GM18858 (cell line): ENCODE measurements at regions not wholly inside any gene's neighbourhood (a gene's known extent, or its start where the extent isn't known, plus 50 kb on each side); places are given as distances from the start of the nearest gene placed in this dataset.

Source experiments
- ATAC-seq: cut with Tn5 transposase; IDR thresholded peaks from one replicate; pipeline ENCODE4 v1.9.1; 2021; ENCODE audit not compliant: unreplicated experiment

DNA sequence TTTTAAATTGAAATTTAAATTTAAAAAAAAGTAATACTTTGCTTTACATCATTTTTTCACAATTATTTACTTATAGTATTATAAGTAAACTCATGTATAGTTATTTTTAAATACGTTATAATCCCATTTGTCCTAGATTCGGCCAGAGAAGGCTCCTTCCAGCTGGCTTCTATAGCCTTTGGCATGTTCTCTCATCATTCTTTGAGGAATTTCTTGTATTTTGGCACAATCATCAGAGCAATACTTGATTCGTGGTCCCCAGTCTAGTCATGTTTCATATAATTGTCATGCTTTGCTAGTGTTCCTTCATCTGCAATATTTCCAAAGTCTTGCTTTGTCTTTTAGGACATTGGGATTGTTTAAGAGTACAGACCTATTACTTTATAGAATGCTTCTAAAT is 1037.9 kb upstream of the AGA start:
- no peak for ATAC-seq

DNA sequence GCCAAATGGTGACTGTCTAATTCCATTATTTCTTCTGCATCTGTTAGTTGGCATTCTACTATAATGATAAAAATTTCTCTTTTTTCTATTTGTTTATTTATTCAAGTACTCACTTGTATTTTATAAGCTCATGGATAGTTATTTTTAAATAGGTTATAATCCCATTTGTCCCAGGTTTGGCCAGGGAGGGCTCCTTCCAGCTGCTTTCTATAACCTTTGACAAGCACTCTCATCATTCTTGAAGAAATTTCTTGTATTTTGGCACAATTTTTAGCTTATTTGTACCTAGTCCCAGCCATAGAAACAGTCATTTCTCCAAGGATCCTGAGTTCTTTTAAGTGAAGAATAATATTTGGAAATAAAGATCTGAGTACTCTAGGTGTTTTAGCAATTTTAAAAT is 1038.6 kb upstream of the AGA start:
- no peak for ATAC-seq

DNA sequence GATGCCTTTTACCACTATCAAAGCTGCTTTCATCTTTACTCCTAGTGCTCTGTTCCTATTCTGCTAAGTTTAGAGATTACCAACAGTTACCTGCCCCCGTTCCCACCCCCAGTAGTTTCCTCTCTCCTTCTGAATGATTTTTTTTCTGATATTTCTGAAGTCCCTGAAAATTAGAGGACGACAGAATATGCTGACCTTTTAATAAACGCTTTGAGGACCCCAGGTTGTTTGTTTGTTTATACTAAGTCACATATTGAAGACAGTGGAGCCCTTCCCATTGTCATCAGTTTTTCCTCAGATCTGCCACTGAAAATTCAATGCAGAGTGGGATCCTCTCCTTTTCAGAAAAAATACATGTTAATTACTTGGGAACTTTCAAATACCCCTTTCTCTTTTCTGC is 1039.3 kb upstream of the AGA start:
- ATAC-seq, result no peak

DNA sequence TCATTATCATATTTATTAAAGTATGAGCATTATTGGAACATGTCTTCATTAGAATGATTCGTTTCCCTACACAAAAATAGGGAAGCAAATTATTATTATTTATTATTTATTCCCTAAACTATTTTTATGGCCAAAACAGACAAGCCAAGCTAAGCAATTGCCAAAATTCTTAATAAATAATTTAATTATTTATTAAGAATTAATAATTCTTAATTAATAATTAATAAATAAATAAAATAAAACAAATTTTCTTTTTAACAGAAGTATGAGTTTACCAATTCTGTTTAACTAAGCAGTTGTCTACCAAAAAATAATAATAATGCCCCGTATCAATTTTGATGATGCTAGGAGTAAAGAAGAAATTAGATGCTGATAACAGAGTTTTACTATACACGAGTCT is 1080.8 kb upstream of the AGA start:
- ATAC-seq, result no peak

DNA sequence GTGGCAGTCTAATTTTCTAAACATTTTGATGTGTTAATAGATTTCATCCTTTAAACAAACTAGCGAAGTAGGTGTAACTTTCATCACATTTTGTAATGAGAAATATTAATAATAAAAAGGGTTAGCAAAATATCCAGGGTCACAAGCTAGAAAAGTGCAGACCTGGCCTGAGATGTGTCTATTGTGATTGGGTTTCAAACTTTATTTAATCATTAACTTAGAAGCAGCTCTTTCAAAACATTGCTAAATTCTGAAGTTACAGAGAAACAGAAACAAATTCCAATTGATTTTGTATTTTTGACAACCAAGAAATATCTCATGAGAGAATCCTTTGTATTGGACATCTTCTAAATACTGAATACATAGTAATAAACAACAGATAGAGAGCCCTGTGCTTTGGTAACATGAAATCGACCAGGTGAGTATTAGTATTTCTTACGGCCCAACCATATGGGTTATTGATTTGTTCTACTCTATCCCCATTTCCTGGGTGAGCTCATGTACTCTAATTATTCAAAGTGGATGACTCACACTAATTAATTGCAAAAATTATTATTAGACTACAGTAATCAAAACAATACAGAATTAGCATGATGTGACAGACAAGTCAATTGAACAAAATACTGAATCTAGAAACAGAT is 1093.8 kb upstream of the AGA start:
- no peak for ATAC-seq

DNA sequence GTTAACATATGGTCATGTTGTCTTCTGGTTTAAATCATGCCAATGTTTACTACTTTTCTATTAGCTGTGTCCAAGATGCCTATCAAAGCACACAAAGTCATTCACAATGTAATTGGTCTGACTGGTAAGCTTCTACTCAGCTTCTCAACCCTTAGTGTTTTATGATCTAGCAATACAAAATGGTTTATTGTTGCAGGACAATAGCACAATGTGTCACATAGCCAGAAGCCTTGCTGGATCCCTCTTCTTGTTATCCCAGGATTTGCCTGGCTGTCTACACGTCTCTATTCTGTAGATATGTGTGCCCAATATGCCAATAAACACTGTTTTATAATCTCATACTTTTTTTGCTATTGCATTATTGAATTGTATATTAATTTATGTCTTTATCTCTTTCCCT is 1111.0 kb upstream of the AGA start:
- ATAC-seq, result no peak

DNA sequence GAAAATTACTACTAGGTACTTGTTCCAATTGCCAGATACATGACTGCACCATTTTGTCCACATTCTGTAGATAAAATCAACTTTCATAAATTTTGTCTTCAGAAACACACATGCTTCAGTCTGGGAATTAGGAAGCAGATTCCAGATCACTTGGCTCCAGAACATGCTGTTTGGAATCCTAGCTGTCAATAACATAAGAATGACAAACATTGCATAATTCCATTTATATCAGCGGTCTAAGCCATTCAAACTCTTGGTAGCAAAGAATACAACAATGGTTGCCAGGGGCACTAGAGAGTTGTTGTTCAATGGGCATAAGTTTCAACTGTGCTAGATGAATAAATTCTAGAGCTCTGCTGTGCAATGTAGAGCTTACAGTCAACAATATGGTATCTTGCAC is 1112.1 kb upstream of the AGA start:
- ATAC-seq, result no peak

DNA sequence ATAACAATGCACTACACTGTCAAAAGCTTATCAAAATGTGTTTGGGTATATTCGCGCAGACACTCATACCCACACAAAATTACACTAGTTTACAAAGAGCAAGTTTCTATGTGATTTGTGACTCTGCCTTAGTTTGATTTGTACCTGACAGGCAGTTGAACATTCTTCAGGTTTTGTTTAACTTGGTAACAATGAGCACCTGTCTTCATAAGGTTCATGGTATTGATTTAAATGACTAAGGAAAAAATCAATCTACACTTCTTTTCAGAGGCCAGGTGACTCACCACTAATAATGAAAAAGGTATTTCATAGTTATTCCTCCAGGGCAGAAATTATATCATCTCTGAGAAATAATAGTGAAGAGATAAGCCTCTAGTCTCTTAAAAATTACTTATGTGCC is 1114.6 kb upstream of the AGA start:
- no peak for ATAC-seq

DNA sequence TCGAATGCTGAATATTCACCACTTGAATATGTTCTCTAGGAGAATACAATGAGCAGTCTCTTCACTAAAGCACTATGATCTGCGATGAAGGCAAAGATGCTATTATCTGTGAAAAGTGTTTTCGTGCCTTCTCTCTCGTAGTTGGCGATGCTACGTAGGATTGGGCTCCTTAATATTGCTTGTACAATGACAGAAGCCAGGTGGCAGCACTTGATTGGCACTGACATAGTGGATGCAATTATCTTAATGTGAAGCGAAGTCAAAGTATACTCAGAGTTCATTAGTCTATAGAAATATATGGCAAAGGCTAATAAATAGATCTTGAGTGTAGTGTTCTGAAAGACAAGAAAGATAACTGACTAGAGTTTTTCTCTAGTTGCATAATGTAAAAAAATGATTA is 1135.7 kb upstream of the AGA start:
- ATAC-seq, result no peak

DNA sequence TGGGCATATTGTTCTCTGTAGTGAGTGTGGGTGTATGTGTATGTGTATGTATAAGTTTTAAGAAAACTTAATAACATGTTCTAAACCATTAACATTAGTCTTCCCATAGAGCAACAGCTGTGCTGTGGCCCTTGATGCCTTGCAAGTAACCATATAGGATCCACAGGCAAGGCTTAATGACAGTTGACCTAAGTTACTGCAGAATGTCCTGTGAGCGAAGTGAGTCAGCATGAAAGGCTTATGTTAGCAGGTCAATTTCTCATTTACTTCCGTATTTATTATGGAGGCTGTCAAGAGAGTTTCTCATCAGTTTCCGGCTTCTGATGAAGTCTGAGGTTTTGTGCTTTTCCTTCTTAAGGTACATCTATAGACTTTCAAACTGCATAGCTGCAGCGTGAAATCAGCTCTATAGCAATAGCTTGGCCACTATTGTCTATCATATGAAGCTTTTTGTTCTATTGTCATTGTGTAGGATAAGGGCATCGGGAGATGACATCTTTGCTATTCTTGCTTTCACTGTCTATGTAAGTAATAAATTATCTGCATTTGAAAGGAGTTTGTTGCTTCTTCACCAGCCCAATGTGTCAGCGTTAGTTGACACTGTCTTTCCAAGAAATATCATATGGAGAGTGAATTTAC is 1153.4 kb upstream of the AGA start:
- no peak for ATAC-seq

DNA sequence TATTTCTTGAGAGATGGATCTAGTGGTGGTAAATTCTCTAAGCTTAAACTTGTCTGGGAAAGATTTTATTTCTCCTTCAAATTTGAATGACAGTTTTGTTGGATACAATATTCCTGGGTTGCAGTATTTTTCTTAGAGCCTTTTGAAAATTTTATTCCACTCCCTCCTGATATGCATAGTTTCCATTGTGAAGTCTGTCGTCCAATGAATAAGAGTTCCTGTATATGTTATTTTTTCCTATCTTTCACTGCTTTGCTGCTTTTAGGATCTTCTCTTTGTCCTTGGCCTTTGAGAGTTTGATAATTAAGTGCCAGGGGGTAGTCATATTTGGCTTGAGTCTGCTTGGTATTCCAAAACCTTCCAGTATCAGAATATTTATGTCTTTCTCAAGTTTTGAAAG is 1156.4 kb upstream of the AGA start:
- ATAC-seq, result no peak

DNA sequence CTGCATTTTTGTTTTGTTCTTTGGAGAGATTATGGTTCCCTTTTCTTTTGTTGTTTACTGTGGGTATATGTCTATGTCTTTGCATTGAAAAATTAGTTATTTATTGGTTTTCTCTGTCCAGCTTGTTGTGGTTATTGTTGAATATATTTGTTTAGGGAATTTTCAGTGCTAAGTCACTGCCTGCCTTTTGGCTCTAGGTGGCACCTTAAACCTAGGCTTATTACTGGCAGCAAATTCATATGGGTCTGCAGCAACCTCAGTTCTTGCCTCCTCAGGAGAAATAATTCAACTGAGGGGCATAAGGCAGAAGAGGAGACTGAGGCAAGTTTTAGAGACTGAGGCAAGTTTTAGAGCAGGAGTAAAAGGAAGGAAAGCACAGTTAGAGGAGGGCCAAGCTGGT is 1157.3 kb upstream of the AGA start:
- no peak for ATAC-seq

DNA sequence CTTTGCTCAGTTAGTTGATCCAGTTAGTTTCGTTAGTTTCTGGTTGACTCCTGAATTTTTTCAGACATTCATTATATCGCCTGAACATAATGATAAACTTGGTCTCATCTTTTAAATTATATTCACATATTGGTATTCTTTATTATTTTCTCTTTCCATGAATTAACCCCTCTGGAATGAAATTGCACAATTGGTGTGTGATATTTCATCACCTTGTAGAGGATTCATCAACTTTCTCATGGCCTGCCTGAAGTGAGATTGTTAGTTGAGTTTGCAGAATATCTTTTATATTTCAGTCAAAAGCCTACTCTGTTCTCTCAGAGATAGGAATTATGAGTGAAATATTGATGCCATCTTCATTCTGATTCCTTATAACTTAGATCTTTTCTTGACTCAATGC is 1160.6 kb upstream of the AGA start:
- no peak for ATAC-seq

DNA sequence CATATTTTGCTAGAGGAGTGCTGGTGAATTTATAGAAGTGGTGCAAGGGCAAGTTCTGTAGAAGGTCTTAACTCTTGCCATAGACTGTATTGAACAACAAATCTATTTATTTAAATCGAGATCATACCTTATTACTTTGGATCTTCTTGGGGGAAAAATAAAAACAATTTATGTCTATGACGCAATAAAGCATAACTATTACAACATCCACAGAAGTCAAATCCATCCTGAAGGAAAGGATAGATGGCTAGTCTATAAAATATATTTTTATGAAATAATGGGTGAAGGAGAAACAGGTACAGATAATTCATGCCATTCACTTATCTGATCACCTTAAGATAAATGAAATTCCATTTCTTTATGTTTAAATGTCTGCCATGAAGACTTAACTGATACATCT is 1168.8 kb upstream of the AGA start:
- ATAC-seq, result no peak

DNA sequence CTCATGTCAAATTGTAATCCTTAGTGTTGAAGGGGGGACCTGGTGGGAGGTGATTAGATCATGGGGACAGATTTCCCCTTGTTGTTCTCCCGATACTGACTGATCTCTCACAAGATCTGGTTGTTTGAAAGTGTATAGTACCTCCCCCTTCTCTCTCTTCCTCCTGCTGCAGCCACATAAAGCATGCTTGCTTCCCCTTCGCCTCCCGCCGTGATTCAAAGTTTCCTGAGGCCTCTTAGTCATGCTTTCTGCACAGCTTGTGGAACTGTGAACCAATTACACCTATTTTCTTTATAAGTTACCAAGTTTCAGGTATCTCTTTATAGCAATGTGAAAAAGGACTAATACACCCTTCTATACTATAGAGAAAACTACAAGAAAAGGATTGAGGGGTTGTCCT is 1170.5 kb upstream of the AGA start:
- ATAC-seq, result no peak

DNA sequence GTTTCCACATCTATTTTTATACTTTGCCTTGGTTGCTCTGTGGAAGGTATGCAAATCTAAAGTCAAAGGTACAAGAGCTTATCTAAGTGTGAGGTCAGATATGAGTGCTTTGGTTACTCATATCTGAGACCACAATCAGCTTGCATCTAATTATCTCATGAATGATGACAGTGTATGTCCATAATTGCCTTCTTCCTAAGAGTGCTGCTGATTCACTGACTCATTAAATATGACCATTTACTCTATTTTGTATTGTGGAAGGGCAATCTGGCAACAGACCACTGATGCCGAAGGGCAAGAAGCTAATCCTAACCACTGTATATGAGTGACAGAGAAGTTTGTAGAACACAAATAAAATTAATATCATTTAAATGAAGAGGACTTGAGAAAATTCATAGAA is 1190.2 kb upstream of the AGA start:
- ATAC-seq, result peak; percentile 78

DNA sequence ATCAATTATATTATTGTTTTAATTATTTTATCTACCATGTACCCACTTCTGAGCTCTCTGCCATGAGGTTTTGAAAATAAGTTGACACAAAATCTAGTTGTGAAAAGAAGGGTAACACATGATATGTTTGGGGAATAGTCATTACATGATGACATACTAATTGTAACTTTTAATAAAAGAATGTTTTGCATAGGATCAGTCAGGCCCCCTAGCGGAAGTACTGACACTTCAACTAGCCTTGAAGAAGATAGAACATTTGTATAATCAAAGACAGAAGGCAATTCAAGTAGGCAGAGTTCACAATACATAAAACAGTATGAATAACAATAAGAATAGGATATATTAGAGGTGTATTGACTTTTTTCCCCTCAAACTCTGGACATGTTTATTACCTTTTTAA is 1191.0 kb upstream of the AGA start:
- no peak for ATAC-seq

DNA sequence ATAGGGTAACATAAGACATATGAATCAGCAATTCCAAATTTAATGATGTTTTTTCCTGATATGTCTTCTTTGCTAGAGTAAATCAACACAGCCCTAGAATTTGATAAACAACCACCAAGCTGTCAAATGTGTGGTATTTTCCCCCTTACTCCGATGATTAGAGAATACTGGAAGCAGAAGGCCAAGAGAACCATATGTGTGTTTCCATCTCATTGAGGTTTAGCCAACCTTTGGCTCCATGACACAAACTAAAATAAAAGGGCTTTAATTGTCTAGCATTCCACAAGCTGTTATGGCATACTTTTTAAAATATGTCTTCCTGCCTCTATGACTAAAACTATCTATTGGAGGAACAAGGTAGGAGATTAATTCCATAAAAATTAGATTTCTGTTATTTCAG is 1222.4 kb upstream of the AGA start:
- ATAC-seq, result no peak

DNA sequence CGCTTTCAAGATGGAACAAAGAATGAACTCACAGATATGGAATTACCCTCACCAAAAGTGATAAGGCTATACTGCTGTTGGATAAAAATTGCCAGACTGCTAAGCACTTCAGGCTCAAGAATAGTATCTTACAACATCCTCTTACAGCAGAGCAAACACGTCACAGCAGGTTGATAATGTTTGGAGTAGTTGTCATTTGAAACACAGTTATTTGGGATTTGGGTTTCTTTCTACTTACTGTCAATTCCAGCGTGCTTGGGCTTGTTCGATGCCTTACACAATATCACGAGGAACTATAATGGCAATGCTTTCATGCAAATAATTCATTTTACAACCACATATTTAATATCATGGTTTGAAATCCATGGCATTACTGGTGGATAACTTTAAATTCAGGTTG is 1223.7 kb upstream of the AGA start:
- ATAC-seq, result no peak

DNA sequence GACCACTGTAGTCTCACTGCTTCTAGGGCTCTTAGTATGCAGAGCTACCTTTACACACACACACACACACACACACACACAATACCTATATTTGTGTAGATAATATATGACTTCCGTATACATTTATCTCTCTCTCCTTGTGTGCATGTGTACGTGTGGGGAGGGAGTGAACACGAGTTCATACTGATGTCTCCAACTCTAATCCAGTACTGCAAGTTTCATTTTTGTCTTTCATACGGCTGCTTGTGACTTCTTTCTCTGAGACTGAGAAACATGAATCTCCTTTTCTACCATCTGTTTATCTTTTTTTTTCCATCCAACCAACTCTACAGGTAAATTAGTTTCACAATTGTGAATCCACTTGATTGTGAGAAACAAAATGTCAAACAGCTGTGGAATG is 1229.5 kb upstream of the AGA start:
- no peak for ATAC-seq

DNA sequence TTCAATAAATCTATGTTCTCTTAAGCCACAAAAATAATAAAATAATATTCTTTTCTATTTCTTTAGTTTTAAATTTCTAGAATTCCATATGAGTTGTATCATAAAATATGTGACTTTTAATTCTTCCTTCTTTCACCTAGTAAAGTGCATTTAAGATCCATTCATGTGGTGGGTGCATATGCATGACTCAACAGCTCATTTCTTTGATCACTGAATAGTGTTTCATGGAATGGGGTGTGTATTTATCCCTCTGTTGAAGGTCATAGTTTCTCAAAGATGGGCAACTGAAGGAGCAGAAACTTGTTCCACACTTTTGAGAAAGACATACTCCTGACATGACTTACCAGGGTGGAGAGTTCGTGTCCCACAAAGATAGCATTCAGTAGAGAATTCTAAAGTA is 1230.3 kb upstream of the AGA start:
- no peak for ATAC-seq

DNA sequence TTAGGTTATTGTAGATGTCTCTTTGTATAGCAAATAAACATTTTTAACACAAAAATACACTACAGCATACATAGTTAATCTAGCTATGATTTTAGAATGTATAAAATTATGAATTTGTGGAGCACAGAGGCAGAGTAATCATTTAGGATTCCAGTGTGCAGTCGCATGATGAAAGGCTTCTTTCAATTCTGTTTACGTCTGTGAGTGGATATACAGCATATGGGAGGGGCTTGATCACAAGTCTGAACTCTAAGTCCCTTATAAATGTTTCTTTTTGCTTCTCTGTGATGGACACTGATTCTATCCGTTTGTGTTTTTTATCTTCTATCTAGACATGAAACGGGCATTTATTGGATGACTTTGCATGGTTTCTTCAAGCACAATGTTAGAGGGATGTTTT is 1239.6 kb upstream of the AGA start:
- no peak for ATAC-seq

DNA sequence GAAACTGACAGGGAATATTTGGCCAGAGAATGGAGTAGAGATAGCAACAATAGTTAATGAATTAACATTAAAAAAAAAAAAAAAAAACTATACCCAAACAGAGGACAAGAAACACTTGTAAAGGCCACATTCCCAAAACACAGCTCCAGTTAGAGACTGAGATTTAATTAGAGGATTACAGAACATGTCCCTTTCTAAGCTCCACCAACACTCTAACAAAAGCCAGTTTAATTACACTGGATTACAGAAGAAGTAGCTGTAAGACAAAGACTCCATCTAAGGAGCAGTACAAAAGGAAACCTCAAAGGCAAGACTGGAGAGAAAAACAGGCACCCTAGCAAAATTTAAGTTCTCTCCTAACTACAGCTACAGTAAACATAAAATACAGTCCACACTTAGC is 1247.7 kb upstream of the AGA start:
- no peak for ATAC-seq
